Kidney tubule cell (primary cell): ENCODE measurements at regions not wholly inside any gene's neighbourhood (a gene's known extent, or its start where the extent isn't known, plus 50 kb on each side); places are given as distances from the start of the nearest gene placed in this dataset.

ENCODE experiments used
- DNase-seq: peaks from one replicate; pipeline ENCODE4 v3.0.0-alpha.2; 2018; ENCODE audit warnings: low spot score

- peak; percentile 23 for DNase-seq
Observed at GRCh38 chr18:69330385-69331005, 70.2 kb upstream of the DOK6 start.

- no peak for DNase-seq
Observed at GRCh38 chr18:69349912-69350597, 50.6 kb upstream of the DOK6 start.
